NCI-H748 (cell line): ENCODE measurements at regions not wholly inside any gene's neighbourhood (a gene's known extent, or its start where the extent isn't known, plus 50 kb on each side); places are given as distances from the start of the nearest gene placed in this dataset.
"Not testable (repeated sequence)": the region's sequence is repeated elsewhere in the genome, so short reads cannot be mapped to it uniquely, and the experiment has no call there.

ENCODE experiments used
- DNase-seq: peaks from one replicate; lab custom pipeline; 2025; ENCODE audit not compliant: unreplicated experiment; lab: John Stamatoyannopoulos, UW

- DNase-seq = no peak
Measured at GRCh38 chr2:42978887-42979415, 186.6 kb upstream of the HAAO start.

DNA sequence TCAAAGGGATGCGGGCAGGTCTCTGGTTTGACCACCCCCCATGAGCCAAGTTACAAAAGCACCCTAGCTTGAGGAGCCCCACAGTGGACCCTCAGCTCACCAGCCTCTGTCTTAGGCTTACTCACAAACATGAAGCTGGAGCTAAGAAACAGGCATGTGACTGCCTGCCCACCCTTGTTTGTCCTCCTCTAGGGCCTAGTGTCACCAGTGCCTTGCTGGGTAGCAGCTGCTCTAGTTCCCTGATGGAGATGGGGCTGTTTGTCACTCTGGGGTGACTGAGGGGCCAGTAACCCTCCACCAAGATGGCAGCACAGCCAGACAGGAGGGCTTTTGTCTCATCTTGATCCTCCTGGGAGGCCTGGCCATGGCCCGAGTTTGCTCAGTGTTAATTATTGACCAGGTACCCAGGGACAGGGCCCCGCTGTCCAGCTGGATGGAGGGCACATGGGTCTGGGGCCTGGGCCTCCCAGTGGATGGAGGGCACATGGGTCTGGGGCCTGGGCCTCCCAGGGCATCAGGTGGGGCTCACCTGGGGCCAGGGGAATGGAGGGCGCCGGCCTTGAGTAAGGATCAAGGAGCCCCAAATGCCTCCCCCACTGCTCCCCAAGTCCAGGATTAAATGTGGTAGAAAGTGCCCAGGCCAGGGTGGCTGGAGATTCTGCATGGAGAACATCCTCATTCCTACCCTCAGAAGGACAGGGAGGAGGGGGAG, 185.9 kb upstream of the HAAO start:
- no peak for DNase-seq

DNA sequence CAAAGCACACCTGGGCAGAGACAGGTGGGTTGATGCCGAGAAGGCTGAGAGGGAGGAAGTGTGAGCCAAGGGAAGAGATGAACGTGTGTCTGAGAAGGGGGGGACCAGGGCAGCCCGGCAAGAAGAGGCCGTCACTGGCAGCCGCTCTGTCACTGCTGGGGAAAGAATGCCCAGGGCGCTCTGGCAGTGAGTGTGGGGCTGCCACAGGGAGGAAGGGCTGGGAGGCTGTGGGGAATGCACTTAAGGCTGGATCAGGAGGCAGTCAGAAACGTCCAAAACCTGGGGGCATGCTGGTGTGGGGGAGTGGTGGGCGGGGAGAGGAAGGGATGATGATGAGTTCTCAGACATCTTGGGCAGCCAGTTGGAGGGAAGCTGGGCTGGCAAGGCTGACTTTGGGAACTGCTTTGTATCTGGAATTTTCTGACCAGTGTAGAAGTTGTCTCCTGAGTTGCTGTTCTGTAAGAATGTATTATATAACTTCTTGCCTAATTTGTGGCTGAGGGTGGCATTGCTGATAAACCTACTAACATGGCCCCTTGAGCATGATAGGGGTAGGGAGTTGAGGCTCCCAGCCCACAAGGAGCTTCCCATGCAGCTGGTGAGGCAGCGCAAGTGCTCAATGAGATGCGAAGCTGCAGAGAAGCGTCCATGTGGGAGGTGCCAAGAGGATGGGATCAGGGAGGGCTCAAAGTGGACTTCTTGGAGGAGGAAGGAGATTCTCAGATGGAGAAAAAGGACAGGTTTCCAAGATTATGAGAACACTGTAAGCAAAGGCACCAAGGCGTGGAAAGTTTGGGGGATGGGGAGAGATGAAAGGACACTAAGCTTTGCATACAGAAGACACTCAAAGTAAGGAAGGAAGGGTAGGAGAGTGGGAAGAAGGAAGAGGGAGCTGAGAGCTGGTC, 185.1 kb upstream of the HAAO start:
- no peak for DNase-seq

DNA sequence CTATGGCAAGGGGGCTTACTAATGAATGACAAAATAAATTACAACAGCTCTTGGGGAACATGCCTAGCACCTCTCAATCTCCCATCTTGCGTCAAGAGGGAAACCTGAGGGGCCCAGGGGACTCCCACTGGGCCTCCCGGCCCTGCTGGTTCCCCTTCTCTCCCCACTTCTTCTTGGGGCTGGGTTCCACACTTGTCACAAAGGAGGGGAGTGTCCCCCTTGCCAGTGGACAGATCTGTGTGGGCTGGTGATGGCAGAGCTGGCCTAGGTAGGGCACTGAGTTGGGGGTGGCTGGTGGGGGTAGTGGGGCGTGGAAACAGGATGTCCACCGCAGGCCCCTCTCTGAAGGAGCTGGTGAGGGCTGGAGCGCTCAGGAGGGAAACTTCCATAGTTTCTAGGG, 184.0 kb upstream of the HAAO start:
- DNase-seq = no peak

DNA sequence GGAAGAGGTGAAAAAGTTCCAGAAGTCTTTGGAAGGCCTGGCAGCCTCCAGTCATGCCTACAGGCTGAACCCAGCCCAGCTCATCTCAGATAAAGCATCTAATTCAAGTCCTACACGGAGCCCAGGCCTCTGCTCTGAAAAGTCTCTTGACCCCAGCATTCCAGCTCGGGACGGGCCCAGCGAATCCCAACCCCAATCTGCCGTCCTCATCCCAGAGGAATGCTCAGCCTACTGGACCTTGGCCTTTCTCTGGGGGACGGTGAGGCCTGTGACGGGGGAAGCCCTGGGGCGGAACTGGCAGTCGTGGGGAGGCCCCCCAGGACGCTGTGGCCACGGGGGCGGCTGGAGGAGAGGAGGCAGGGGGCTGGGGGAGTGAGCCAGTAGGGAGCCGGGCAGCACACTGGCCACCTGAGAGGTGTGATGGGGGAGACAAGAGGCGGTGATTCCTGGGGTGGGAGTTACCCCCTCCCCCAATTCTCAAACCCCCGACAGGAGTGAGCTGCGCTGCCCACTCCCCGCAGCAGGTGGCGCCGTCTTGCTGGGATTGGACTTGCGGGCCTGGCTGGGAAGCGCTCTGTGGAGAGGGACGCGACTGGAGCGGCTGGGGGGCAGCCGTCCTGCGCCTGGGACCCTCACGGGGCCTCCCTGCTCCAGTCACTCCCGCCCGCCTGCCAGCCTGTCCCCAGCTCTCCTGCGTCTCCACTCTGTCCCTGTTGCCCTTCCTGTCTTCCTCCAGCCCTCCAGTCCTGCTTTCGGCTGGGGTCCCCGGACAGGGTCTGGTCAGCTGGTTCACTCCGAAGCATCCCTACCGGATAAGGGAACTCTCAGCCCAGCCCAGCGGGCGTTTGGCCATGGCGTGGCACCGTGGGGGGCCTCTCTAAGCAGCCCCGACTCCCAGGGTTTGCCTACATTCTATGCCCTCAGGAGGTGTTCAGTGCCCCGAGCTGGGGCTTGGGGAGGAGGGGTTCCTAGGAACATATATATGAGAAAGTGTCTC, 182.6 kb upstream of the HAAO start:
- peak; percentile 20 for DNase-seq

DNA sequence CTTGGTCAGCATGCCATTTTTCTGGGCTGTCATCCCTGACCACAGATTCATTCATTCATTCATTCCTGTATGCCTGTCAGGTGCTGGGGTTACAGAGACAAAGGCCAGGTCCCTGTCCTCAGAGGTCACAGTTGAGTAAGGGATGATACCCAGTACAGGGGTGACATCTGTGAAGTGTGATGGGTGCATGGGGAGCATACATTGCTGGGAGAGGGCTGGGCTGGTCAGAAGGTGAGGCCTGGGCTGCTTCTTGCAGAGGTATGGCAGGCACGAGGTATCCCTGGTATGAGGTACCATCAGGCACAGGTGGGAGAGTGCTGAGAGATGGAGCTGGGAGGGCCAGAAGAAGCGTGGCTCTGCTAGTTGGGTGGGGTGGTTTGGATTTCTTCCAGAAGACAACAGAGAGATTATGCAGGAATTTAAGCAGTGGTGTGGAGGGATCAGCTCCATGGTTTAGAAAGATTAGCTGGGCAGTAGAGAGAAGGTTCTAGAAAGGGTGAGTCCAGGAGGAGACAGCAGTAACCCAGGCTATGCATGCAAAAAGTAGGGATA, 181.9 kb upstream of the HAAO start:
- DNase-seq = no peak

- DNase-seq = no peak
Measured at GRCh38 chr2:42973726-42974125, 181.3 kb upstream of the HAAO start.

DNA sequence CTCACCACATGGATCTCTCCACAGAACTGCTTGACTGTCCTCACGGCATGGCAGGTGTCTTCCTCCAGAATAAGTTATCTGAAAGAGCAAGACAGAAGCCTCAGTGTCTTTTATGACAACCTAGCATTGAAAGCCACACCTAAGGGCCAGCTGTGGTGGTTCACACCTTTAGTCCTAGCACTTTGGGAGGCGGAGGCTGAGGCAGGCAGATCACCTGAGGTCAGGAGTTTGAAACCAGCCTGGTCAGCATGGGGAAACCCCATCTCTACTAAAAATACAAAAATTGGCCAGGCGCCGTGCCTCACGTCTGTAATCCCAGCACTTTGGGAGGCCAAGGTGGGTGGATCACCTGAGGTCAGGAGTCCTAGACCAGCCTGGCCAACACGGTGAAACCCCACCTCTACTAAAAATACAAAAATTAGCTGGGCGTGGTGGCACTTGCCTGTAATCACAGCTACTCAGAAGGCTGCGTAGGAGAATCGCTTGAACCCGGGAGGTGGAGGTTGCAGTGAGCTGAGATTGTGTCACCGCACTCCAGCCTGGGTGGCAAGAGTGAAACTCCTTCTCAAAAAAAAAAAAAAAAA, 180.6 kb upstream of the HAAO start:
- not testable (repeated sequence) for DNase-seq

DNA sequence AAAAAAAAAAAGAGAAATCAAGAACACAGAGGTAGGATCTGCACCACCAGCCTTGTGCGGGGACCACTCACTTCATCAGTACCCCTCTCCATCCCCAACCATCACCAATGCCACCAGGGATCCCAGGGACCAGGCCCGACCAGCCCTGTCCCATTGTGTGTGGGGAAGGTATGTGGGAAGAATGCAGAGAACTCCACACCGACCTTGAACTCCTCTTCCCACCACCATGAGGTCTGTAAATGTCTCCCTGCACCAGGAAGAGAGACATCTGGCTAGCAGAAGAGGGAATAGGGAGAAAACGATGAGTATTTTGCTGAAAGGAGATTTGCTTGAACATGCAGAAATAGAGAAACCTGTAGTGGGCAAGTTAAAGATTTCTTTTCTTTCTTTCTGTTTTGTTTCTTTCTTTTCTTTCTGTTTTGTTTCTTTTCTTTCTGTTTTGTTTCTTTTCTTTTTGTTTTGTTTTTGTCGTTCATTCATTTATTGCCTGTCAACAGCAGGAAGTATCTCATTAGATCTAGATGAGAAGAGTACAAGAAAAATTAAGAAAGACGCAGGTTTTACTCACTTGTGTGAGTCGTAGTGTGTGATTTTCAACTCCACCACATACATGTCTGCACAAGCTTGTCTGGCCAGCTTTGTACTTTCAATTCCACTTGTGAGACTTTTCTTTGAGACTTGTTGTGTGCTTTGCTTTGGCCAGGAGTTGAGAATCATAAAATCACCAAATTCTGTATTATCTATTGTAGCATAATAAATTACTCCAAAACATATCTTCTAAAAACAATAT, 179.8 kb upstream of the HAAO start:
- no peak for DNase-seq

- DNase-seq = no peak
Measured at GRCh38 chr2:42971381-42971780, 179.0 kb upstream of the HAAO start.

DNA sequence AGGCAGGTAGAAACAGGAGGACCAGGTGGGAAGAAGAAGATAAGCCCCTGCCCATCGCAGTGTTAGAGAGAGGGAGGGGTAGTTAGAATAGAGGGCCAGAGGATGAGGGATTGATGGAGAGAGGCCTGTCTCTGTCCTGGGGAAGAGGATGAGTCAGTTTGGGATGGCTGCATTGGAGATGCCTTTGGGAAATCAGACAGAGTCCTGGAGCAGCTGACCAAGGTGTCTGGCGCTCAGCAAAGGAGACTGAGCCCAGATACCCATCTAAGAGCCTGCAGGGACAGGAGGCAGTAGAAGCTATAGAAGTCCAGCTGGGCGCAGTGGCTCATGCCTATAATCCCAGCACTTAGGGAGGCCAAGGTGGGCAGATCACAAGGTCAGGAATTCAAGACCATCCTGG, 177.8 kb upstream of the HAAO start:
- DNase-seq = no peak

DNA sequence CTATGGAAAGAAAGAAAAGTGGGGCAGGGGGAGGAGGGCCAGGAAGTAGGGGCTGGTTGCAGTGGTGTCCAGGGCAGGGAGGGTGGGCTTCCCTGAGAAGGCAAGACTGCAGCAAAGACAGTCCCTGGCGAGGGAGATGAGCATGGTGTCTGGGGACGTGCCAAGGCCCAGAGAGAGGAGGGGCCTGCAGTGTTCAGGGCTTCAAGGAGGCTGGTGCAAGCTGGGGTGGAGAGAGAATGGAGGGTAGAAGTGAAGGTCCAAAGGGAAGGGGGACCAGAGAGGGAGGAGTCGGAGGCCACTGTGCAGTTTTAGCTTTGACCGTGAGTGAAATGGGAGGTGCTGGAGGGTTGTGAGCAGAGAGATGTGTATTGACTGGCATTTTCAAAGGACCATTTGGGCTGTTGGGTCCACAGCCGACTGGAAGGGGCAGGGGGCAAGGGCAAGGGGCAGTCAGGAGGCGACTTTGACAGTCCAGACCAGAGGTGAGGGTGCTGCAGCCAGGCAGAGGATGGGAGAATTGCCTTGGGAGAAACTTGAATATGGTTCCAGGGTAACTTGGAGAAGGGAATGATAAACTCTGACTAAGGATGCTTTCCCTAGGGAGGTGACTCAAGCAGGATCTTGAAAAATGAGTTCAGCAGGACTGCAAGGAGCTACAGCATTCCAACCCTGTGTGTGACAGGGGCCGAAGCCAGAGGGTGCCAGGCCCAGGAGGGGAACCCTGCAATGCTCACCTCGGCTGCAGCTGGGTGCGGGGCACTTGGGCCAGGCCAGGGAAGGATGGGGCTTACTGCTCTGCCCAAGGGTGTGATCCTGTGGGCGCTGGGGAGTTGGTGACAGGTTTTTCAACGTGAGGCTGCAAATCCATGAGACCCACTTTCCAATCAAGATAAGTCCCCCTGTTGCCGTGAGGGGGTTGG, 177.1 kb upstream of the HAAO start:
- no peak for DNase-seq

- DNase-seq = no peak
Measured at GRCh38 chr2:42967959-42968674, 175.7 kb upstream of the HAAO start.

- DNase-seq = no peak
Measured at GRCh38 chr2:42965910-42966309, 173.5 kb upstream of the HAAO start.

GRCh38 chr2:42965196-42965595, 172.8 kb upstream of the HAAO start:
- DNase-seq = no peak

DNA sequence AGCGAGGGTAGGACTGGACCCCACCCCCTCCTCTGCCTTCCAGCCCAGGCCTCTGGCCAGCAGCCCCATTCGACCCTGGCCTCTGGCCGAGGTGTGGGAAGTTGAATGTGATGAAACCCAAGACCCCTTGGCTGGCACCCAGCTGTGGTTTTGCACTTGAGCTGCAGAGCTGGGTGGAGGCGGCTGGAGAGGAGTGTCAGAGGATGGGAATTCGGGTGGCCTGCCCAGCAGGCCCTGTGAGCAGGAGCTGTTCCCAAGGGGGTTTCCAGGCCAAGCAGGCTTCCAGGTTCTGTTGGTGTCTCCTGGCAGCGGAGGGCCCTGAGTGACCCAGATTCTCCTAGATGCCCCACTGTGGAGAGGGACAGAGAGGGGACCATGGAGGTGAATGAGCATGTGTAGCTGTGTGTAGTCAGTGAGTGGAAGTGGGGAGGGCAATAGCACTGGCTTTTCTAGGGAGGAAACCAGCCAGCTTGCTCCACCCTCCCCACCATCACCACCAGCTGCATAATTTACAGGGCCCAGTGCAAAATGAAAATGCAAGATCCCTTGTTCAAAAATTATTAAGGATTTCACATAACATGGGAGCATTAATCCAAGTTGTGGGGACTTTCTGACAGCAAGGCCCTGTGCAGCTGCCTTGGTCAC, 172.2 kb upstream of the HAAO start:
- DNase-seq = no peak

- no peak for DNase-seq
Measured at GRCh38 chr2:42963452-42964068, 171.2 kb upstream of the HAAO start.
